Eye (tissue), 1 donor: ENCODE measurements at regions not wholly inside any gene's neighbourhood (a gene's known extent, or its start where the extent isn't known, plus 50 kb on each side); places are given as distances from the start of the nearest gene placed in this dataset.
"Not testable (repeated sequence)": the region's sequence is repeated elsewhere in the genome, so short reads cannot be mapped to it uniquely, and the experiment has no call there.

ENCODE experiments used
- DNase-seq: peaks from one replicate; pipeline ENCODE4 v3.0.0-alpha.2; 2015

GRCh38 chr19:20385061-20385460 is 180.5 kb downstream of the ZNF737 start:
- no peak for DNase-seq

- DNase-seq: no peak
Observed at GRCh38 chr19:20371911-20372310, 193.7 kb downstream of the ZNF737 start.

- not testable (repeated sequence) for DNase-seq
Observed at GRCh38 chr19:20371304-20371703, 194.3 kb downstream of the ZNF737 start.

DNA sequence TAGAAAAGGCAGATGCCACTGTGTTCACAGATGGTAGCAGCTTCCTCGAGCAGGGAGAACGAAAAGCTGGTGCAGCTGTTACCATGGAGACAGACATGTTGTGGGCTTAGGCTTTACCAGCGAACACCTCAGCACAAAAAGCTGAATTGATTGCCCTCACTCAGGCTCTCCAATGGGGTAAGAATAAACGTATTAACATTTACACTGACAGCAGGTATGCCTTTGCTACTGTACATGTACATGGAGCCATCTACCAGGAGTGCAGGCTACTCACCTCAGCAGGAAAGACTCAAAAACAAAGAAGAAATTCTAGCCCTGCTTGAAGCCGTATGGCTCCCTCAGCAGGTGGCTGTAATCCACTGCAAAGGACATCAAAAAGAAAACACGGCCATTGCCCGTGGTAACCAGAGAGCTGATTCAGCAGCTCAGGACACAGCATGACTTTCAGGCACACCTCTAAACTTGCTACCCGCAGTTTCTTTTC is 197.7 kb downstream of the ZNF737 start:
- DNase-seq: peak; percentile 91

DNA sequence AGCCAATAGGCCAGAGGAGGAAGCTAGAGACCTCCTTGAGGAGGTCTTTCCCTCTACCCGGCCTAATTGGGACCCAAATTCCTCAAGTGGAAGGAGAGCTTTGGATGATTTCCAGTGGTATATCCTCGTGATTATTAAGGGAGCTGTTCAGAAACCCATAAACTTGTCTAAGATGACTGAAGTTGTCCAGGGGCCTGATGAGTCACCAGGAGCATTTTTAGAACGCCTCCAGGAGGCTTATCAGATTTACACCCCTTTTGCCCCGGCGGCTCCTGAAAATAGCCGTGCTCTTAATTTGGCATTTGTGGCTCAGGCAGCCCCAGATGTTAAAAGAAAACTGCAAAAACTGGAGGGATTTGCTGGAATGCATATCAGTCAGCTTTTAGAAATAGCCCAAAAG is 198.1 kb downstream of the ZNF486 start:
- DNase-seq: no peak

DNA sequence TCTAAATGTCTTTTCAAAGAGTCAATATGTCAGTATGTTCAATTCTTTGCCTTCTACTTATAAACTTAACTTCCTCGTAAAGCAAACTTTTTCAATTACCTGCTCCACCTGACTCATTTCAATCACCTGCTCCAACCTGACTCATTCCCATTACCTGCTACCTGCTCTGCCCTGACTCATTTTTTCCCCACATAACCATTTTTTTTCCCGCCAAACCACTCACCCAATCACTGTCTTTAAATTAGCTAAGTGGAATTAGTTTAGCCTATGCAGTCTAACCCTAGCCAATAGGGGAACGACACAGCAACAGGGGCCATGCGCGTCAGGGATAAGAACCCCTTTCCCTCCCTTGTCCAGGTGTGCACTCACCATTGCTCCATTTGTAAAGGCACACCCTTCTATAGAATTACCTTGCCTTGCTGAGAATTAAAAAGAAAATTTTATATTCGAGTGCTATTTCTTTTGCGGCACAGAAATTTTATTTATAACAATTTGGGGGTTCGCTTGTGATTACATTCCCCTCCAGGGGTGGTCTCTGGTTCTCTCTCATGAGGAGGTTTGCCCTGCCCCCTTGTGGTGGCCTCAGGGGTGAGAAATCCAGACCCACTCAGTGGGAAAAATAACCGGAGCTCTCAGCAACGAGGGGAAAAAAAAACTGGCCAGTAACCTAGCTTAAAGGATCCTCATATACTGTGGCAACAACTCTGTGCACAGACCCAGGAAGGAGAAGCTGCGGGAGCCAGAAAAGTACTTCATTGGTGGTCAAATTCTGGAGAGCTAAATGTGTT is 193.1 kb downstream of the ZNF486 start:
- peak; percentile 45 for DNase-seq

- not testable (repeated sequence) for DNase-seq
Observed at GRCh38 chr19:20358841-20359465, 191.9 kb downstream of the ZNF486 start.

- no peak for DNase-seq
Observed at GRCh38 chr19:20357921-20358320, 190.9 kb downstream of the ZNF486 start.

- DNase-seq: no peak
Observed at GRCh38 chr19:20351244-20351643, 184.2 kb downstream of the ZNF486 start.

DNA sequence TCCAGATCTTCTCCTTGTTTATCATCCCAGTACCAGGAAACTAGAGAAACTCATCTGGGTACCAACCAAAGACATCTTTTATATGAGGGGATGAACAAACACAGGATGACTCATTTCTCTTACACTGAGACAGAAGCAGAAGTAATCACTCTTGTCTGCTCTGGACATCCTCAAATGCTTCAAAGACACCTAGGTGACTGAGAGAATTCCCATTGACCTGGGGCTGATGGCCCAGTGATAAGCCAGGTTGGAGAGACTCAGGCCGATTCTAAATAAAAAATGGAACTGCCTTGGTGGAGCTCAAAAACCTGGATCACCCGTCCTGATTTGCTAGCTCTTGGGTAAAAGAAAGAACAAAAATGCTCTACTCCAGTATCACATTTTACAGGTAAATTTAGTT is 182.2 kb downstream of the ZNF486 start:
- DNase-seq: no peak

GRCh38 chr19:20339444-20339843 is 172.4 kb downstream of the ZNF486 start:
- no peak for DNase-seq

DNA sequence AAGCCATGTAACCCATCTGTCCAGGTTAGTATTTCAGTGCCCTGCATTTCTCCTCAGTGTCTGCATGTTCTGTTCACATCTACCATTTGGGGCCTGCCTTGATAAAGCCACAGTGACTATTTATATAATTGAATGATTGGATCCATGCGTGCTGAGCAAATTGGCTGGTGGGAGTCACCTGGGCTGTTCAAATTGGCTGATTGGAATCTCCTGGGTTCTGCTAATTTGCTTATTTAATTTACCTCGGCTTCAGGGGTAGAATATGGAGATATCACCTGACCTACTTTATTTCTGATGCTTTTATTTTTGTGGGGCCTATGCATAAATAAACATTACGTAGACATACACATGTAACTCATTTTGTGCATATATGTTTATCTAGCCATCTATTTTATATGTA is 167.7 kb downstream of the ZNF486 start:
- no peak for DNase-seq

DNA sequence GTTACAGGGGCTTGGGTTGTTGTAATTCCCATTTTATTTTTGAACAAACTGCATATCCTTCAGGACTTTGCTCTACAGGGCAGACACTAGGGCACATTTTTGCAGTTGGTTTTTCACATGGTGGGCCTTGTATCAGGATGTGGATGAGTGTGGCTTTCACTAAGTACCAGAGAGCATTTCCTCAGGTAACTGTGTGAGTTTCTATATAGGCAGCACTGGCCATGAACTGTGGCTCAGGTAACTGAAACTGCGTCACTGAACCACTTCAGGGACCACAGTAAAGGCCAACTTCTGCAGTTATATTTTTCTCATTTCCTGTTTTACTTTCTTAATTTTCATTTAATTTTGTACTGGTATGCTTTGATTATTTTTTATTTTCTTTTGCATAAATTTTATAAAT is 166.5 kb downstream of the ZNF486 start:
- no peak for DNase-seq

- DNase-seq: no peak
Observed at GRCh38 chr19:20325151-20325550, 158.1 kb downstream of the ZNF486 start.

GRCh38 chr19:20321139-20321763 is 154.2 kb downstream of the ZNF486 start:
- DNase-seq: no peak

- no peak for DNase-seq
Observed at GRCh38 chr19:20320191-20320590, 153.2 kb downstream of the ZNF486 start.

GRCh38 chr19:20318616-20319015 is 151.6 kb downstream of the ZNF486 start:
- DNase-seq: no peak

DNA sequence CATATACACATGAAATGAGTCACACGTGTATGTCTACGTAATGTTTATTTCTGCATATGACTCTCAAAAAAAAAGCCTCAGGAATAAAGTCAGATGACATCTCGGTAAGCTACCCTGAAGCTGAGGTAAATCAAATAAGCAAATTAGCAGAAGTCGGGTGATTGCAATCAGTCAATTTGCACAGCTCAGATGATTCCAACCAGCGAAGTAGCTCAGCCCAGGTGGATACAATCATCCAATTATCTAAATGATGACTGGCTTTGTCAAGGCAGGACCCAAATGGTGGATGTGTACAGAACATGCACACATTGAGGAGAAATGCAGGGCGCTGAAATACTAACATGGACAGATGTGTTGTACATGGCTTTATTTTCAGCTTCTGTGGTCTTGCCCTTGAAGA is 148.5 kb downstream of the ZNF486 start:
- no peak for DNase-seq

DNA sequence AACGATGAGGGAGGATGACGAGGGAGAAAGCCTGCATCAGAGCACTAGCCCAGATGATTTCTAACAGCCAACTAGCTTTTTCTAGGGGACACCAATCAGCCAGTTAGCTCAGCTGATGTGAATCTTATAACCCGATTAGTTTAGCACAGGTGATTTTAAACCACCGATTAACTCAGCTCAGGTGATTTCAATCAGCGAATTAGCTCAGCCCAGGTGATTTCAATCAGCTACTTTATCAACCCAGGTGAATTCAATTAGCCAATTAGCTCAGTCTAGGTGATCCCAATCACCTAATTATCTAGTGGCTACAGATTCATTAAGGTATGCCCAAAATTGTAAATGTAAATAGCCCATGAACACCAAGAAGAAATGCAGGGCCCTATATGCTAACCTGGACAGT is 146.9 kb downstream of the ZNF486 start:
- DNase-seq: no peak

- no peak for DNase-seq
Observed at GRCh38 chr19:20307127-20307526, 140.1 kb downstream of the ZNF486 start.

DNA sequence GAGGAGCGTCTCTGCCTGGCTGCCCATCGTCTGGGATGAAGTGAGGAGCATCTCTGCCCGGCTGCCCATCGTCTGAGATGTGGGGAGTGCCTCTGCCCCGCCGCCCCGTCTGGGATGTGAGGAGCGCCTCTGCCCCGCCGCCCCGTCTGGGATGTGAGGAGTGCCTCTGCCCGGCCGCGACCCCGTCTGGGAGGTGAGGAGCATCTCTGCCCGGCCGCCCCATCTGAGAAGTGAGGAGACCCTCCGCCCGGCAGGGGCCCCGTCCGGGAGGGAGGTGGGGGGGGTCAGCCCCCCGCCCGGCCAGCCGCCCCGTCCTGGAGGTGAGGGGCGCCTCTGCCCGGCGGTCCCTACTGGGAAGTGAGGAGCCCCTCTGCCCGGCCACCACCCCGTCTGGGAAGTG is 129.3 kb downstream of the ZNF486 start:
- not testable (repeated sequence) for DNase-seq

DNA sequence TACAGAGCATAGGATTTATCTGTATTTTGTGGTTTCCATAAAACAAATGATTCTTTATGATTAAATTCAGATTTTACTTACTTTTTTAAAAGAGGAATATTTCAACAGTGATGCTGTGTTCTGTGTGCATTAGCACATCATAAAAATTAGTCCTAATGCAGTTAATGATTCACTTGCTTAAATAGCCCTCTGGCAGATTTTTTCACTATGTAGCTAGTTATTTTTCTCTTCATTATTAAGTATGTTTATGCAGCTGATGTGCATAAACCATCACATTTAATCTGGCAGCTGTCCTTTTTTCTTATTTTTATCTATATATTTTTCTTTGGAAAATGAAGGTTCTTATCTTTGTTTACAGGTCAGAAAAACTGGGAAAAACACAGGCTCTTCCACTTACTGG is 127.2 kb downstream of the ZNF486 start:
- no peak for DNase-seq

- not testable (repeated sequence) for DNase-seq
Observed at GRCh38 chr19:20292520-20292919, 125.5 kb downstream of the ZNF486 start.

GRCh38 chr19:20289186-20289585 is 122.2 kb downstream of the ZNF486 start:
- DNase-seq: no peak
